Hepatocyte (in vitro differentiated cells): ENCODE measurements at regions not wholly inside any gene's neighbourhood (a gene's known extent, or its start where the extent isn't known, plus 50 kb on each side); places are given as distances from the start of the nearest gene placed in this dataset.

Experiments used
- CTCF ChIP-seq: fragments of 200-600 bp; sonication (generic); IDR thresholded peaks from 2 replicates; pipeline ENCODE4 v1.5.1; 2016; ENCODE audit warnings: antibody characterized with exemption, mild to moderate bottlenecking; ENCODE audit not compliant: poor library complexity
- EZH2 ChIP-seq: fragments of 200-600 bp; sonication (generic); IDR thresholded peaks from 2 replicates; pipeline ENCODE4 v1.6.1; 2016; ENCODE audit warnings: antibody characterized with exemption, mild to moderate bottlenecking, borderline replicate concordance
- EZH2phosphoT487 ChIP-seq: fragments of 200-600 bp; sonication (generic); IDR thresholded peaks from one replicate; pipeline ENCODE4 v1.6.1; 2018; ENCODE audit warnings: antibody characterized with exemption, mild to moderate bottlenecking, low read depth, moderate library complexity; ENCODE audit not compliant: unreplicated experiment, severe bottlenecking

DNA sequence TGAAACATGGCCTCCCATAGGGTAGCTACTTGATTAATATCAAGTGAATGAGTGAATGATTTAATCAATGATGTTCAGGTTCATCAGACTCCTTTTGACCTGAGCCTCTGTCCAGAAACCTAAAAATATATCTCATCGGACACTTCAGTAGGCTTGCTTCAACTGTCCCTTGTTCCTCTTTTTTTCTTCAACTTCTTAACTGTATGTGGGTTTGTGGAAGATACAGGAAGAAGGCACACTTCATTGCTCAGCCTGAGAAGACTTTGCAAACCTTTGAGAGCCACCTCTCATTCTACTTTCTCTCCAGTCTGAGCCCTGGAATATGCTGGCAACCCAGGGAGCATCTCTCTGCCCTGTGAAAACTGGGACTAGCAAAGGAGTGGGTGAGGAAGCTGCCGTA lies 557.0 kb downstream of the FGF9 start:
- TF ChIP-seq CTCF (no peak), EZH2phosphoT487 (no peak), EZH2 (no peak)
